GM18505 (cell line): ENCODE measurements at regions not wholly inside any gene's neighbourhood (a gene's known extent, or its start where the extent isn't known, plus 50 kb on each side); places are given as distances from the start of the nearest gene placed in this dataset.

Experiments used
- ATAC-seq: cut with Tn5 transposase; IDR thresholded peaks from one replicate; pipeline ENCODE4 v1.9.1; 2021; ENCODE audit not compliant: unreplicated experiment
- POLR2A ChIP-seq: IDR thresholded peaks from 4 replicates; pipeline ENCODE4 v1.6.1; 2011; ENCODE audit warnings: borderline replicate concordance; ENCODE audit not compliant: insufficient read depth, insufficient read length; ENCODE audit errors: extremely low read depth

- ATAC-seq: no peak
- TF ChIP-seq POLR2A: no peak
Observed at GRCh38 chr1:194196562-194196961, 1010.1 kb upstream of the B3GALT2 start.

- ATAC-seq: no peak
- no peak for TF ChIP-seq POLR2A
Observed at GRCh38 chr1:194194724-194195123, 1008.3 kb upstream of the B3GALT2 start.

GRCh38 chr1:194184974-194185373 lies 998.6 kb upstream of the B3GALT2 start:
- TF ChIP-seq POLR2A: no peak
- ATAC-seq: no peak

GRCh38 chr1:194184425-194184824 lies 998.0 kb upstream of the B3GALT2 start:
- no peak for ATAC-seq
- no peak for TF ChIP-seq POLR2A

- ATAC-seq: no peak
- TF ChIP-seq POLR2A: no peak
Observed at GRCh38 chr1:194181845-194182244, 995.4 kb upstream of the B3GALT2 start.

GRCh38 chr1:194176212-194176611 lies 989.8 kb upstream of the B3GALT2 start:
- no peak for ATAC-seq
- TF ChIP-seq POLR2A: no peak

- TF ChIP-seq POLR2A: no peak
Observed at GRCh38 chr1:194175251-194175650, 988.8 kb upstream of the B3GALT2 start.

GRCh38 chr1:194174528-194174927 lies 988.1 kb upstream of the B3GALT2 start:
- ATAC-seq: no peak
- TF ChIP-seq POLR2A: no peak

More at GRCh38 chr1:194175251-194175650, 988.8 kb upstream of the B3GALT2 start:
- ATAC-seq: no peak

- no peak for ATAC-seq
- no peak for TF ChIP-seq POLR2A
Observed at GRCh38 chr1:194171596-194171995, 985.2 kb upstream of the B3GALT2 start.

- no peak for ATAC-seq
- no peak for TF ChIP-seq POLR2A
Observed at GRCh38 chr1:194167956-194168640, 981.7 kb upstream of the B3GALT2 start.

GRCh38 chr1:194164755-194165154 lies 978.3 kb upstream of the B3GALT2 start:
- no peak for ATAC-seq
- TF ChIP-seq POLR2A: no peak

GRCh38 chr1:194161591-194161990 lies 975.2 kb upstream of the B3GALT2 start:
- no peak for ATAC-seq
- no peak for TF ChIP-seq POLR2A

- TF ChIP-seq POLR2A: no peak
- no peak for ATAC-seq
Observed at GRCh38 chr1:194159941-194160340, 973.5 kb upstream of the B3GALT2 start.

- TF ChIP-seq POLR2A: no peak
- ATAC-seq: no peak
Observed at GRCh38 chr1:194155962-194156361, 969.5 kb upstream of the B3GALT2 start.

- no peak for ATAC-seq
- TF ChIP-seq POLR2A: no peak
Observed at GRCh38 chr1:194151056-194151455, 964.6 kb upstream of the B3GALT2 start.
